ENCODE measurements at regions not wholly inside any gene's neighbourhood (a gene's known extent, or its start where the extent isn't known, plus 50 kb on each side); places are given as distances from the start of the nearest gene placed in this dataset.

GRCh38 chr4:136867465-136867864 lies 664.8 kb downstream of the PCDH18 start:
- TF ChIP-seq, protein P1, sequence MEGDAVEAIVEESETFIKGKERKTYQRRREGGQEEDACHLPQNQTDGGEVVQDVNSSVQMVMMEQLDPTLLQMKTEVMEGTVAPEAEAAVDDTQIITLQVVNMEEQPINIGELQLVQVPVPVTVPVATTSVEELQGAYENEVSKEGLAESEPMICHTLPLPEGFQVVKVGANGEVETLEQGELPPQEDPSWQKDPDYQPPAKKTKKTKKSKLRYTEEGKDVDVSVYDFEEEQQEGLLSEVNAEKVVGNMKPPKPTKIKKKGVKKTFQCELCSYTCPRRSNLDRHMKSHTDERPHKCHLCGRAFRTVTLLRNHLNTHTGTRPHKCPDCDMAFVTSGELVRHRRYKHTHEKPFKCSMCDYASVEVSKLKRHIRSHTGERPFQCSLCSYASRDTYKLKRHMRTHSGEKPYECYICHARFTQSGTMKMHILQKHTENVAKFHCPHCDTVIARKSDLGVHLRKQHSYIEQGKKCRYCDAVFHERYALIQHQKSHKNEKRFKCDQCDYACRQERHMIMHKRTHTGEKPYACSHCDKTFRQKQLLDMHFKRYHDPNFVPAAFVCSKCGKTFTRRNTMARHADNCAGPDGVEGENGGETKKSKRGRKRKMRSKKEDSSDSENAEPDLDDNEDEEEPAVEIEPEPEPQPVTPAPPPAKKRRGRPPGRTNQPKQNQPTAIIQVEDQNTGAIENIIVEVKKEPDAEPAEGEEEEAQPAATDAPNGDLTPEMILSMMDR (IDR thresholded peaks at IDR 0.05) = peak; percentile 4
- no peak for TF ChIP-seq EZH2phosphoT487 (IDR thresholded peaks at IDR 0.05)
- TF ChIP-seq EZH2 (IDR thresholded peaks at IDR 0.05) = no peak
